A549 (cell line): ENCODE measurements at regions not wholly inside any gene's neighbourhood (a gene's known extent, or its start where the extent isn't known, plus 50 kb on each side); places are given as distances from the start of the nearest gene placed in this dataset.

Source experiments
- ELK1 ChIP-seq: fragments of 150-350 bp; IDR thresholded peaks from 2 replicates; pipeline ENCODE4 v1.6.1; 2014; ENCODE audit warnings: low read depth, mild to moderate bottlenecking, low read length
- HDAC2 ChIP-seq: fragments of 200-600 bp; sonication (generic); IDR thresholded peaks from 2 replicates; pipeline ENCODE4 v1.6.1; 2016
- KDM1A ChIP-seq: fragments of 200-600 bp; sonication (generic); IDR thresholded peaks from 2 replicates; pipeline ENCODE4 v1.6.1; 2016; ENCODE audit warnings: low read depth, mild to moderate bottlenecking
- MAX ChIP-seq: IDR thresholded peaks from 2 replicates; pipeline ENCODE4 v1.6.1; 2012
- MAZ ChIP-seq: fragments of 150-350 bp; IDR thresholded peaks from 2 replicates; pipeline ENCODE4 v1.6.1; 2014; ENCODE audit warnings: antibody characterized with exemption, low read depth, low read length, borderline replicate concordance
- RAD21 ChIP-seq, 2 experiments: fragments of >200 bp in 1 of 2; sonication (Bioruptor Twin) in 1 of 2; formaldehyde crosslinking in 1 of 2; IDR thresholded peaks in 1 of 2; conservative IDR thresholded peaks in 1 of 2; 2 replicates in 1 of 2; 3 replicates in 1 of 2; pipeline ENCODE4 v1.6.1; 2012 to 2018; ENCODE audit warnings: inconsistent platforms in 1 of 2
- RFX5 ChIP-seq: fragments of 450-650 bp; IDR thresholded peaks from 2 replicates; pipeline ENCODE4 v1.7.1; 2014; ENCODE audit warnings: antibody characterized with exemption, mild to moderate bottlenecking, moderate library complexity
- RNF2 ChIP-seq: fragments of 200-600 bp; sonication (generic); IDR thresholded peaks from 2 replicates; pipeline ENCODE4 v1.6.1; 2016; ENCODE audit warnings: low read depth, mild to moderate bottlenecking, antibody characterized with exemption, moderate library complexity, borderline replicate concordance
- SMC3 ChIP-seq: fragments of >200 bp; sonication (Bioruptor Twin); formaldehyde crosslinking; IDR thresholded peaks from 3 replicates; pipeline ENCODE4 v1.6.1; 2018; ENCODE audit warnings: inconsistent platforms
- TF ChIP-seq, protein P1 (sequence below): fragments of >200 bp; sonication (Bioruptor Twin); formaldehyde crosslinking; IDR thresholded peaks from 3 replicates; pipeline ENCODE4 v1.5.1; 2016
- TF ChIP-seq, protein P2 (sequence below): fragments of 200-600 bp; sonication (generic); IDR thresholded peaks from 2 replicates; pipeline ENCODE4 v1.6.1; 2016; ENCODE audit warnings: antibody characterized with exemption, mild to moderate bottlenecking, moderate library complexity
- TF ChIP-seq, protein P3 (sequence below): fragments of 250-450 bp; sonication (Bioruptor Pico); IDR thresholded peaks from 2 replicates; pipeline ENCODE4 v1.5.0; 2021; ENCODE audit warnings: mild to moderate bottlenecking, moderate library complexity, borderline replicate concordance
- TF ChIP-seq, protein P4 (sequence below): fragments of >200 bp; sonication (Bioruptor Twin); formaldehyde crosslinking; IDR thresholded peaks from 3 replicates; pipeline ENCODE4 v1.6.1; 2016

DNA sequence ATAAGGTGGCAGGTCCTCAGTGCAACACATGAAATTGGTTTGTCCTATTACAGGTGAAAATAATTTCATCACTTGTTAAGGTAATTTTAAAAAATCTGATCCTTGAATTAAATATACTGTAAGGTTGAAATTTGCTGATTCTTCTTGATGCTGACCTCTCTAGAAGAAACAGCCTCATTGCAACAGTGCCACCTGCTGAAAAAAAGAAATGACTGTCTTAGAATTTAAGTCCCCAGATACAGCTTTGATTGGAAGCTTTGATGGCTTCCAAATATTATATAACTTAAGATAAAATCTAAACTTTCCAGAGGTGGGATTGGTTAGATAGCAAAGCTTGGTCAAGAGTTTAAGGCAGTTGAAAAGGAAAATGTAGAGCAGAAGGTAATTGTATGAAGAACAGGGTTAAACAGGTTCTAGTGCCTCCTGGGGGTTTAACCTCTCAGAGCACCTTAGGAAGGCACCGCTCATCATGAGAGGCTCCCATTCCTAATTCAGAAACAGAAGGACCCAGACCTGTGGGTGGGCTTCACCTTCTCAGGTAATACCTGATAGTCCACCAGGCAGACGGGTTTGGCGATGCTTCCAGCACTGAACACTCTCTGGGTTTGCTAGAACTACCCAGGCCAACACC, 401.0 kb downstream of the PAX1 start:
- TF ChIP-seq, protein P1, sequence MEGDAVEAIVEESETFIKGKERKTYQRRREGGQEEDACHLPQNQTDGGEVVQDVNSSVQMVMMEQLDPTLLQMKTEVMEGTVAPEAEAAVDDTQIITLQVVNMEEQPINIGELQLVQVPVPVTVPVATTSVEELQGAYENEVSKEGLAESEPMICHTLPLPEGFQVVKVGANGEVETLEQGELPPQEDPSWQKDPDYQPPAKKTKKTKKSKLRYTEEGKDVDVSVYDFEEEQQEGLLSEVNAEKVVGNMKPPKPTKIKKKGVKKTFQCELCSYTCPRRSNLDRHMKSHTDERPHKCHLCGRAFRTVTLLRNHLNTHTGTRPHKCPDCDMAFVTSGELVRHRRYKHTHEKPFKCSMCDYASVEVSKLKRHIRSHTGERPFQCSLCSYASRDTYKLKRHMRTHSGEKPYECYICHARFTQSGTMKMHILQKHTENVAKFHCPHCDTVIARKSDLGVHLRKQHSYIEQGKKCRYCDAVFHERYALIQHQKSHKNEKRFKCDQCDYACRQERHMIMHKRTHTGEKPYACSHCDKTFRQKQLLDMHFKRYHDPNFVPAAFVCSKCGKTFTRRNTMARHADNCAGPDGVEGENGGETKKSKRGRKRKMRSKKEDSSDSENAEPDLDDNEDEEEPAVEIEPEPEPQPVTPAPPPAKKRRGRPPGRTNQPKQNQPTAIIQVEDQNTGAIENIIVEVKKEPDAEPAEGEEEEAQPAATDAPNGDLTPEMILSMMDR: peak; percentile 67
- TF ChIP-seq, protein P2, sequence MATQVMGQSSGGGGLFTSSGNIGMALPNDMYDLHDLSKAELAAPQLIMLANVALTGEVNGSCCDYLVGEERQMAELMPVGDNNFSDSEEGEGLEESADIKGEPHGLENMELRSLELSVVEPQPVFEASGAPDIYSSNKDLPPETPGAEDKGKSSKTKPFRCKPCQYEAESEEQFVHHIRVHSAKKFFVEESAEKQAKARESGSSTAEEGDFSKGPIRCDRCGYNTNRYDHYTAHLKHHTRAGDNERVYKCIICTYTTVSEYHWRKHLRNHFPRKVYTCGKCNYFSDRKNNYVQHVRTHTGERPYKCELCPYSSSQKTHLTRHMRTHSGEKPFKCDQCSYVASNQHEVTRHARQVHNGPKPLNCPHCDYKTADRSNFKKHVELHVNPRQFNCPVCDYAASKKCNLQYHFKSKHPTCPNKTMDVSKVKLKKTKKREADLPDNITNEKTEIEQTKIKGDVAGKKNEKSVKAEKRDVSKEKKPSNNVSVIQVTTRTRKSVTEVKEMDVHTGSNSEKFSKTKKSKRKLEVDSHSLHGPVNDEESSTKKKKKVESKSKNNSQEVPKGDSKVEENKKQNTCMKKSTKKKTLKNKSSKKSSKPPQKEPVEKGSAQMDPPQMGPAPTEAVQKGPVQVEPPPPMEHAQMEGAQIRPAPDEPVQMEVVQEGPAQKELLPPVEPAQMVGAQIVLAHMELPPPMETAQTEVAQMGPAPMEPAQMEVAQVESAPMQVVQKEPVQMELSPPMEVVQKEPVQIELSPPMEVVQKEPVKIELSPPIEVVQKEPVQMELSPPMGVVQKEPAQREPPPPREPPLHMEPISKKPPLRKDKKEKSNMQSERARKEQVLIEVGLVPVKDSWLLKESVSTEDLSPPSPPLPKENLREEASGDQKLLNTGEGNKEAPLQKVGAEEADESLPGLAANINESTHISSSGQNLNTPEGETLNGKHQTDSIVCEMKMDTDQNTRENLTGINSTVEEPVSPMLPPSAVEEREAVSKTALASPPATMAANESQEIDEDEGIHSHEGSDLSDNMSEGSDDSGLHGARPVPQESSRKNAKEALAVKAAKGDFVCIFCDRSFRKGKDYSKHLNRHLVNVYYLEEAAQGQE: no peak
- TF ChIP-seq, protein P3, sequence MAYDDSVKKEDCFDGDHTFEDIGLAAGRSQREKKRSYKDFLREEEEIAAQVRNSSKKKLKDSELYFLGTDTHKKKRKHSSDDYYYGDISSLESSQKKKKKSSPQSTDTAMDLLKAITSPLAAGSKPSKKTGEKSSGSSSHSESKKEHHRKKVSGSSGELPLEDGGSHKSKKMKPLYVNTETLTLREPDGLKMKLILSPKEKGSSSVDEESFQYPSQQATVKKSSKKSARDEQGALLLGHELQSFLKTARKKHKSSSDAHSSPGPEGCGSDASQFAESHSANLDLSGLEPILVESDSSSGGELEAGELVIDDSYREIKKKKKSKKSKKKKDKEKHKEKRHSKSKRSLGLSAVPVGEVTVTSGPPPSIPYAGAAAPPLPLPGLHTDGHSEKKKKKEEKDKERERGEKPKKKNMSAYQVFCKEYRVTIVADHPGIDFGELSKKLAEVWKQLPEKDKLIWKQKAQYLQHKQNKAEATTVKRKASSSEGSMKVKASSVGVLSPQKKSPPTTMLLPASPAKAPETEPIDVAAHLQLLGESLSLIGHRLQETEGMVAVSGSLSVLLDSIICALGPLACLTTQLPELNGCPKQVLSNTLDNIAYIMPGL (CRISPR knock-in tag): no peak
- TF ChIP-seq SMC3 (peak; percentile 44), RFX5 (no peak), RAD21 (conservative IDR thresholded peaks at IDR 0.05 in 1 of 2, IDR thresholded peaks at IDR 0.05 in 1 of 2) (peak; percentile 71 to 72), RNF2 (no peak), MAZ (no peak), ELK1 (no peak), HDAC2 (no peak), KDM1A (no peak), MAX (no peak)
- TF ChIP-seq, protein P4, sequence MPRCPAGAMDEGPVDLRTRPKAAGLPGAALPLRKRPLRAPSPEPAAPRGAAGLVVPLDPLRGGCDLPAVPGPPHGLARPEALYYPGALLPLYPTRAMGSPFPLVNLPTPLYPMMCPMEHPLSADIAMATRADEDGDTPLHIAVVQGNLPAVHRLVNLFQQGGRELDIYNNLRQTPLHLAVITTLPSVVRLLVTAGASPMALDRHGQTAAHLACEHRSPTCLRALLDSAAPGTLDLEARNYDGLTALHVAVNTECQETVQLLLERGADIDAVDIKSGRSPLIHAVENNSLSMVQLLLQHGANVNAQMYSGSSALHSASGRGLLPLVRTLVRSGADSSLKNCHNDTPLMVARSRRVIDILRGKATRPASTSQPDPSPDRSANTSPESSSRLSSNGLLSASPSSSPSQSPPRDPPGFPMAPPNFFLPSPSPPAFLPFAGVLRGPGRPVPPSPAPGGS: no peak
